ENCODE measurements at regions not wholly inside any gene's neighbourhood (a gene's known extent, or its start where the extent isn't known, plus 50 kb on each side); places are given as distances from the start of the nearest gene placed in this dataset.

DNA sequence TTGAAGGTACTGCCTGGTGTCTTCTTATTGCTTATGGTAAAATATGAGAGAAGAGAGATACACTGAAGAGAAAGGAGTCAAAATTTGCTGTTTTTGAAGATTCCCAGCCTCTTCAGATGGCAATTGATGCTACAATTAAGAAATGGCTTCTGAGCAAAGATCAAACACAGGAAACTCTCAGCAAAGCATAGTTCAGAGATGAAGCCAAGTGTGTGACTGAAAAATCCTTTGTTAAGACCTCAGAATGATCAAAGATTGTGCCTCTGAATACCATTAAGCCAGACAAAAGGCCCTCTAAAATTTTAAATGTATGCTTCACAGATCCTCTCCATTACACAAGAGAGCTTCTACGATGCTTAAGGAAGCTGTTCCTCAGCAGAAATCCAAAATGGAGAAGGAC lies 216.3 kb downstream of the UXS1 start:
- no peak overlapping the region for H2AFZ ChIP-seq (ENCODE audit: low read length)
- H3K79me2 ChIP-seq (ENCODE audit: control insufficient read depth in 1 of 2, insufficient read depth in 2 of 2, low read length in 2 of 2), result no peaks in the 10 kb centered on the region; a peak in 1 of 4 replicates
- ChIA-PET POLR2A (ENCODE audit: partially characterized antibody) (no interaction called here), CTCF (ENCODE audit: partially characterized antibody) (interaction anchor here (1.7 kb wide), 1 partner anchor 8 kb away, joined by 4 read pairs; no protein-coding TSS in a partner anchor)
- no peak overlapping the region for H4K8ac ChIP-seq (ENCODE audit: extremely low read depth, insufficient read depth, low read length)
- no peak overlapping the region for H4K5ac ChIP-seq (ENCODE audit: insufficient read length, low read depth, low read length)
- H3K27ac ChIP-seq (ENCODE audit: low read depth, low read length), result no peak overlapping the region
- FAIRE-seq (no peak), DNase-seq (ENCODE audit: low read depth in 1 of 2, low spot score in 2 of 2) (no peak)
- H3K27me3 ChIP-seq (replicated peaks in 1 of 4; ENCODE audit: control insufficient read depth in 3 of 4, extremely low read depth in 1 of 4, insufficient read depth in 3 of 4, low read length in 3 of 4), result no peaks in the 10 kb centered on the region
- H2BK5ac ChIP-seq (ENCODE audit: low read depth, low read length), result no peak overlapping the region
- no peak overlapping the region for H2BK15ac ChIP-seq (ENCODE audit: low read length)
- H3K56ac ChIP-seq (replicated peaks; ENCODE audit: insufficient read length, low read depth, low read length), result no peak overlapping the region
- 90% methylated on average over 1 of the region's 1 CpG; no CpG with 5 or more reads in 1 of the 2 experiments for WGBS, 2 experiments (ENCODE audit: extremely low coverage in 1 of 2, insufficient coverage in 1 of 2, insufficient read length in 1 of 2, insufficient replicate concordance in 2 of 2, low coverage in 1 of 2, low lambda C conversion rate in 2 of 2, missing lambda C conversion rate in 1 of 2)
- no peaks in the 10 kb centered on the region for H3K36me3 ChIP-seq (ENCODE audit: control insufficient read depth in 2 of 4, insufficient read depth in 4 of 4, low read length in 3 of 4)
- H3K4me3 ChIP-seq (ENCODE audit: extremely low read depth in 1 of 4, insufficient read depth in 2 of 4, low read depth in 3 of 4, low read length in 4 of 4), result no peak overlapping the region
- no peaks in the 10 kb centered on the region for H3K79me1 ChIP-seq (ENCODE audit: low read depth, low read length)
- no peak overlapping the region for H3K23ac ChIP-seq (ENCODE audit: insufficient read length)
- H3K18ac ChIP-seq (ENCODE audit: extremely low read depth, low read length), result no peak overlapping the region
- no peak overlapping the region for H2AK5ac ChIP-seq (ENCODE audit: low read depth, low read length)
- H2BK12ac ChIP-seq (ENCODE audit: low read depth, low read length), result no peak overlapping the region
- H2BK120ac ChIP-seq (replicated peaks; ENCODE audit: low read depth, low read length), result no peak overlapping the region
- H3K14ac ChIP-seq (ENCODE audit: insufficient read length), result no peak overlapping the region
- H3K4me1 ChIP-seq (replicated peaks in 1 of 4; ENCODE audit: control insufficient read depth in 3 of 4, insufficient read depth in 4 of 4, low read length in 3 of 4), result no peaks in the 10 kb centered on the region
- no peaks in the 10 kb centered on the region for H4K20me1 ChIP-seq (replicated peaks in 1 of 2; ENCODE audit: control insufficient read depth in 1 of 2, insufficient read depth in 2 of 2, low read length in 2 of 2)
- H2BK20ac ChIP-seq (ENCODE audit: low read length), result no peak overlapping the region
- H3K23me2 ChIP-seq (ENCODE audit: low read depth, low read length), result no peaks in the 10 kb centered on the region
- H4K91ac ChIP-seq (replicated peaks; ENCODE audit: insufficient read length, low read length), result no peak overlapping the region
- no peak overlapping the region for H3K4ac ChIP-seq (replicated peaks; ENCODE audit: insufficient read length, low read depth, low read length)
- H3K9me3 ChIP-seq (ENCODE audit: insufficient read depth in 2 of 2, low read depth in 1 of 2, low read length in 1 of 2), result peaks cover 3 to 6% of the 10 kb centered on the region in 2 experiments; a peak in 2 of 4 replicates
- no peak overlapping the region for H3K4me2 ChIP-seq (ENCODE audit: insufficient read depth in 1 of 2, low read depth in 2 of 2, low read length in 2 of 2)
- H3K9ac ChIP-seq (replicated peaks in 1 of 4; ENCODE audit: extremely low read depth in 1 of 4, low read depth in 3 of 4, low read length in 3 of 4), result no peak overlapping the region
- TF ChIP-seq RXRA (IDR thresholded peaks at IDR 0.05; ENCODE audit: insufficient read depth, low read depth, low read length) (no peak), SIX5 (IDR thresholded peaks at IDR 0.05; ENCODE audit: low read depth, low read length) (no peak), CHD2 (IDR thresholded peaks at IDR 0.05; ENCODE audit: low read length) (no peak)
- TF ChIP-seq, protein P1, sequence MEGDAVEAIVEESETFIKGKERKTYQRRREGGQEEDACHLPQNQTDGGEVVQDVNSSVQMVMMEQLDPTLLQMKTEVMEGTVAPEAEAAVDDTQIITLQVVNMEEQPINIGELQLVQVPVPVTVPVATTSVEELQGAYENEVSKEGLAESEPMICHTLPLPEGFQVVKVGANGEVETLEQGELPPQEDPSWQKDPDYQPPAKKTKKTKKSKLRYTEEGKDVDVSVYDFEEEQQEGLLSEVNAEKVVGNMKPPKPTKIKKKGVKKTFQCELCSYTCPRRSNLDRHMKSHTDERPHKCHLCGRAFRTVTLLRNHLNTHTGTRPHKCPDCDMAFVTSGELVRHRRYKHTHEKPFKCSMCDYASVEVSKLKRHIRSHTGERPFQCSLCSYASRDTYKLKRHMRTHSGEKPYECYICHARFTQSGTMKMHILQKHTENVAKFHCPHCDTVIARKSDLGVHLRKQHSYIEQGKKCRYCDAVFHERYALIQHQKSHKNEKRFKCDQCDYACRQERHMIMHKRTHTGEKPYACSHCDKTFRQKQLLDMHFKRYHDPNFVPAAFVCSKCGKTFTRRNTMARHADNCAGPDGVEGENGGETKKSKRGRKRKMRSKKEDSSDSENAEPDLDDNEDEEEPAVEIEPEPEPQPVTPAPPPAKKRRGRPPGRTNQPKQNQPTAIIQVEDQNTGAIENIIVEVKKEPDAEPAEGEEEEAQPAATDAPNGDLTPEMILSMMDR (IDR thresholded peaks at IDR 0.05; ENCODE audit: control extremely low read depth in 1 of 3, insufficient read depth in 1 of 3, low read depth in 1 of 3, low read length in 3 of 3), result no peak

Data from H1 (cell line).